ENCODE measurements at regions not wholly inside any gene's neighbourhood (a gene's known extent, or its start where the extent isn't known, plus 50 kb on each side); places are given as distances from the start of the nearest gene placed in this dataset.
A peak's percentile ranks its signal among the peaks of the same experiment; 100 is the strongest.

- no peak overlapping the region for H2AFZ ChIP-seq (ENCODE audit: low read depth, low read length)
- H3K27ac ChIP-seq (ENCODE audit: low read length) = no peak overlapping the region
These were observed 1449.0 kb upstream of the FLRT2 start for GRCh38 chr14:84080944-84081343.

GRCh38 chr14:84084056-84084630, 1445.8 kb upstream of the FLRT2 start:
- no peaks in the 10 kb centered on the region for H3K36me3 ChIP-seq (ENCODE audit: insufficient read depth, low read length)
- no peak overlapping the region for H3K27ac ChIP-seq (ENCODE audit: low read length)
- no peak overlapping the region for H3K4me2 ChIP-seq (ENCODE audit: low read length)
- no peak overlapping the region for H3K4me3 ChIP-seq (ENCODE audit: low read length)
- no peaks in the 10 kb centered on the region for H3K9me3 ChIP-seq (ENCODE audit: low read length)
- H2AFZ ChIP-seq (ENCODE audit: low read depth, low read length) = no peak overlapping the region
- no peaks in the 10 kb centered on the region for H4K20me1 ChIP-seq (ENCODE audit: insufficient read depth)
- no peaks in the 10 kb centered on the region for H3F3A ChIP-seq (ENCODE audit: insufficient read depth, low read length, poor library complexity, severe bottlenecking)
- H3K27me3 ChIP-seq (ENCODE audit: insufficient read depth, low read depth, low read length) = no peaks in the 10 kb centered on the region
- no peaks in the 10 kb centered on the region for H3K9me2 ChIP-seq (ENCODE audit: insufficient read depth, low read length)
- H3K79me2 ChIP-seq (replicated peaks; ENCODE audit: insufficient read depth, low read length) = no peaks in the 10 kb centered on the region
- no peak overlapping the region for H3K9ac ChIP-seq (ENCODE audit: low read length)
- no peak for TF ChIP-seq POLR2AphosphoS5 (IDR thresholded peaks at IDR 0.05)
- no peak for TF ChIP-seq MXI1 (conservative IDR thresholded peaks at IDR 0.05; ENCODE audit: poor library complexity, severe bottlenecking)
- no peak for TF ChIP-seq REST (IDR thresholded peaks at IDR 0.05; ENCODE audit: borderline replicate concordance)
- TF ChIP-seq EP300 (conservative IDR thresholded peaks at IDR 0.05; ENCODE audit: poor library complexity, severe bottlenecking) = no peak
- TF ChIP-seq SMC3 (conservative IDR thresholded peaks at IDR 0.05; ENCODE audit: poor library complexity) = no peak
- TF ChIP-seq TAF1 (IDR thresholded peaks at IDR 0.05; ENCODE audit: low read depth) = no peak
- no peak for TF ChIP-seq CTCF (IDR thresholded peaks at IDR 0.05; ENCODE audit: poor library complexity, severe bottlenecking)

More at GRCh38 chr14:84080944-84081343, 1449.0 kb upstream of the FLRT2 start:
- Histone ChIP-seq H3K4me3 (ENCODE audit: low read length) (no peak overlapping the region), H3K36me3 (ENCODE audit: insufficient read depth, low read length) (no peaks in the 10 kb centered on the region), H3K9me2 (ENCODE audit: insufficient read depth, low read length) (no peaks in the 10 kb centered on the region), H4K20me1 (ENCODE audit: insufficient read depth) (no peaks in the 10 kb centered on the region), H3K4me2 (ENCODE audit: low read length) (no peak overlapping the region), H3K27me3 (ENCODE audit: insufficient read depth, low read depth, low read length) (no peaks in the 10 kb centered on the region), H3F3A (ENCODE audit: insufficient read depth, low read length, poor library complexity, severe bottlenecking) (no peaks in the 10 kb centered on the region), H3K79me2 (replicated peaks; ENCODE audit: insufficient read depth, low read length) (no peaks in the 10 kb centered on the region), H3K9me3 (ENCODE audit: low read length) (no peaks in the 10 kb centered on the region), H3K9ac (ENCODE audit: low read length) (no peak overlapping the region)
- TF ChIP-seq REST (IDR thresholded peaks at IDR 0.05; ENCODE audit: borderline replicate concordance) = no peak
- TF ChIP-seq EP300 (conservative IDR thresholded peaks at IDR 0.05; ENCODE audit: poor library complexity, severe bottlenecking) = no peak
- TF ChIP-seq CTCF (IDR thresholded peaks at IDR 0.05; ENCODE audit: poor library complexity, severe bottlenecking) = no peak
- no peak for TF ChIP-seq MXI1 (conservative IDR thresholded peaks at IDR 0.05; ENCODE audit: poor library complexity, severe bottlenecking)
- no peak for TF ChIP-seq EZH2 (IDR thresholded peaks at IDR 0.05; ENCODE audit: borderline replicate concordance, insufficient read depth, low read length, poor library complexity, severe bottlenecking)
- TF ChIP-seq SMC3 (conservative IDR thresholded peaks at IDR 0.05; ENCODE audit: poor library complexity) = peak; percentile 10
- TF ChIP-seq TAF1 (IDR thresholded peaks at IDR 0.05; ENCODE audit: low read depth) = no peak
